Esophagus muscularis mucosa (tissue), 3 donors: ENCODE measurements at regions not wholly inside any gene's neighbourhood (a gene's known extent, or its start where the extent isn't known, plus 50 kb on each side); places are given as distances from the start of the nearest gene placed in this dataset.

Source experiments
- CTCF ChIP-seq, 3 experiments: fragments of 200-600 bp in 2 of 3; fragments of 450-650 bp in 1 of 3; sonication (generic) in 2 of 3; IDR thresholded peaks; one replicate each; pipeline ENCODE4 v1.5.1; 2017 to 2019; ENCODE audit warnings: antibody characterized with exemption in 3 of 3, mild to moderate bottlenecking in 2 of 3, moderate library complexity in 1 of 3
- POLR2A ChIP-seq: fragments of 450-650 bp; IDR thresholded peaks from one replicate; pipeline ENCODE4 v1.6.1; 2017; ENCODE audit warnings: antibody characterized with exemption, moderate library complexity, mild to moderate bottlenecking, low read depth

DNA sequence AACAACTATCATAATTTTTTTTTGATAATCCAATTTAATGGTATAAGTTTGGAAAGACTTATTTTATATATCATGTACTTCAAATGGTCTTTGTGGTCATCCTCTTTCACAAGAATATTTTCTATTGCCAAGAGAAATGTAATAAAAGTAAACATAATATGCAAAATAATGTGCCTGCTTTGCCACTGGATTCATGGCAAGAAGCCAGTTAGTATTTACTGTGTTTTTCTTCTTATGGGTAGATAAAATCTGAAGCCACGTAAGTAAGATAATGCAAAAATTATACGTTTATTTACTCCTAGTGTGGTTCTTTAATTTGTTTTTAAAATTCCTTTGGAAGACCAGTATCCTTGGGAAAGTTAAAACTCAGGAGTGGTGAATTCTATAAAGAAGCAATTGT lies 258.5 kb downstream of the ARL4A start:
- no peak for TF ChIP-seq POLR2A
- no peak for TF ChIP-seq CTCF (IDR thresholded peaks at IDR 0.05)
